ENCODE measurements at regions not wholly inside any gene's neighbourhood (a gene's known extent, or its start where the extent isn't known, plus 50 kb on each side); places are given as distances from the start of the nearest gene placed in this dataset.

- Mint-ChIP-seq H3K27me3 (ENCODE audit: low read depth) (no peaks in the 10 kb centered on the region), H3K36me3 (ENCODE audit: insufficient read depth in 2 of 2) (no peaks in the 10 kb centered on the region), H3K27ac (no peak overlapping the region), H3K9me3 (peaks cover 1 to 6% of the 10 kb centered on the region in 2 donors), H3K4me1 (ENCODE audit: low read depth) (no peaks in the 10 kb centered on the region), H3K4me3 (no peak overlapping the region)
- ATAC-seq (replicated peaks in 1 of 2) (no peak), DNase-seq (no peak)
Observed at GRCh38 chr7:41538810-41539724, 163.8 kb downstream of the INHBA start.

GRCh38 chr7:41536873-41537665 is 165.8 kb downstream of the INHBA start:
- no peaks in the 10 kb centered on the region for H3K27me3 Mint-ChIP-seq (ENCODE audit: low read depth)
- ATAC-seq (replicated peaks in 1 of 2): no peak

GRCh38 chr7:41536122-41536872 is 166.6 kb downstream of the INHBA start:
- peaks cover 1 to 4% of the 10 kb centered on the region in 2 donors for H3K9me3 Mint-ChIP-seq
- no peak overlapping the region for H3K4me3 Mint-ChIP-seq
- no peaks in the 10 kb centered on the region for H3K27me3 Mint-ChIP-seq (ENCODE audit: low read depth)
- H3K36me3 Mint-ChIP-seq (ENCODE audit: insufficient read depth in 2 of 2): no peaks in the 10 kb centered on the region
- no peaks in the 10 kb centered on the region for H3K4me1 Mint-ChIP-seq (ENCODE audit: low read depth)
- no peak overlapping the region for H3K27ac Mint-ChIP-seq
- no peak for DNase-seq
- no peak for ATAC-seq (replicated peaks in 1 of 2)

More at GRCh38 chr7:41536873-41537665, 165.8 kb downstream of the INHBA start:
- Mint-ChIP-seq H3K9me3 (peaks cover 1 to 4% of the 10 kb centered on the region in 2 donors), H3K27ac (no peak overlapping the region), H3K36me3 (ENCODE audit: insufficient read depth in 2 of 2) (no peaks in the 10 kb centered on the region), H3K4me3 (no peak overlapping the region), H3K4me1 (ENCODE audit: low read depth) (no peaks in the 10 kb centered on the region)
- DNase-seq: no peak

GRCh38 chr7:41529831-41530230 is 173.1 kb downstream of the INHBA start:
- DNase-seq (no peak), ATAC-seq (replicated peaks in 1 of 2) (no peak)
- Mint-ChIP-seq H3K27me3 (ENCODE audit: low read depth) (no peaks in the 10 kb centered on the region), H3K9me3 (peaks cover 1 to 4% of the 10 kb centered on the region in 2 donors), H3K4me1 (ENCODE audit: low read depth) (no peaks in the 10 kb centered on the region), H3K36me3 (ENCODE audit: insufficient read depth in 2 of 2) (no peaks in the 10 kb centered on the region), H3K27ac (no peak overlapping the region), H3K4me3 (no peak overlapping the region)

- H3K9me3 Mint-ChIP-seq: peaks cover 7 to 15% of the 10 kb centered on the region in 2 donors
- H3K27me3 Mint-ChIP-seq (ENCODE audit: low read depth): no peaks in the 10 kb centered on the region
- peaks cover 0 to 3% of the 10 kb centered on the region in 2 donors for H3K36me3 Mint-ChIP-seq (ENCODE audit: insufficient read depth in 2 of 2)
- no peak overlapping the region for H3K27ac Mint-ChIP-seq
- ATAC-seq (replicated peaks in 1 of 2) (no peak), DNase-seq (no peak)
- H3K4me3 Mint-ChIP-seq: no peak overlapping the region
- no peaks in the 10 kb centered on the region for H3K4me1 Mint-ChIP-seq (ENCODE audit: low read depth)
Observed at GRCh38 chr7:41524876-41525275, 178.0 kb downstream of the INHBA start.

GRCh38 chr7:41520445-41520844 is 182.4 kb downstream of the INHBA start:
- H3K27ac Mint-ChIP-seq: no peak overlapping the region
- DNase-seq (no peak), ATAC-seq (replicated peaks in 1 of 2) (no peak)
- no peaks in the 10 kb centered on the region for H3K4me1 Mint-ChIP-seq (ENCODE audit: low read depth)
- no peaks in the 10 kb centered on the region for H3K27me3 Mint-ChIP-seq (ENCODE audit: low read depth)
- H3K9me3 Mint-ChIP-seq: peaks cover 15 to 18% of the 10 kb centered on the region in 2 donors
- H3K36me3 Mint-ChIP-seq (ENCODE audit: insufficient read depth in 2 of 2): peaks cover 0 to 4% of the 10 kb centered on the region in 2 donors
- H3K4me3 Mint-ChIP-seq: no peak overlapping the region

- Mint-ChIP-seq H3K9me3 (peaks cover 8% of the 10 kb centered on the region in 2 donors), H3K27me3 (ENCODE audit: low read depth) (no peaks in the 10 kb centered on the region), H3K4me1 (ENCODE audit: low read depth) (no peaks in the 10 kb centered on the region), H3K36me3 (ENCODE audit: insufficient read depth in 2 of 2) (peaks cover 0 to 1% of the 10 kb centered on the region in 2 donors), H3K4me3 (no peak overlapping the region), H3K27ac (no peak overlapping the region)
- DNase-seq: no peak
- ATAC-seq (replicated peaks in 1 of 2): no peak
Observed at GRCh38 chr7:41517771-41518170, 185.1 kb downstream of the INHBA start.

- no peak for DNase-seq
- H3K4me3 Mint-ChIP-seq: no peak overlapping the region
Observed at GRCh38 chr7:41508755-41509154, 194.1 kb downstream of the INHBA start.

GRCh38 chr7:41507686-41508268 is 195.1 kb downstream of the INHBA start:
- H3K27me3 Mint-ChIP-seq (ENCODE audit: low read depth): no peaks in the 10 kb centered on the region
- H3K9me3 Mint-ChIP-seq: peaks cover 9% of the 10 kb centered on the region in 2 donors
- ATAC-seq (replicated peaks in 1 of 2) (no peak), DNase-seq (no peak)
- no peak overlapping the region for H3K27ac Mint-ChIP-seq
- no peaks in the 10 kb centered on the region for H3K36me3 Mint-ChIP-seq (ENCODE audit: insufficient read depth in 2 of 2)
- H3K4me1 Mint-ChIP-seq (ENCODE audit: low read depth): no peaks in the 10 kb centered on the region
- no peak overlapping the region for H3K4me3 Mint-ChIP-seq

More at GRCh38 chr7:41508755-41509154, 194.1 kb downstream of the INHBA start:
- Mint-ChIP-seq H3K36me3 (ENCODE audit: insufficient read depth in 2 of 2) (no peaks in the 10 kb centered on the region), H3K9me3 (peaks cover 9% of the 10 kb centered on the region in 2 donors), H3K27ac (no peak overlapping the region), H3K4me1 (ENCODE audit: low read depth) (no peaks in the 10 kb centered on the region), H3K27me3 (ENCODE audit: low read depth) (no peaks in the 10 kb centered on the region)
- ATAC-seq (replicated peaks in 1 of 2): no peak

- no peak overlapping the region for H3K4me3 Mint-ChIP-seq
- H3K9me3 Mint-ChIP-seq: peaks cover 10% of the 10 kb centered on the region in 2 donors
- H3K4me1 Mint-ChIP-seq (ENCODE audit: low read depth): no peaks in the 10 kb centered on the region
- ATAC-seq (replicated peaks in 1 of 2) (no peak), DNase-seq (no peak)
- no peak overlapping the region for H3K27ac Mint-ChIP-seq
- no peaks in the 10 kb centered on the region for H3K27me3 Mint-ChIP-seq (ENCODE audit: low read depth)
- H3K36me3 Mint-ChIP-seq (ENCODE audit: insufficient read depth in 2 of 2): no peaks in the 10 kb centered on the region
Observed at GRCh38 chr7:41504214-41504980, 198.5 kb downstream of the INHBA start.

GRCh38 chr7:41503438-41503837 is 199.5 kb downstream of the INHBA start:
- Mint-ChIP-seq H3K27me3 (ENCODE audit: low read depth) (no peaks in the 10 kb centered on the region), H3K9me3 (peaks cover 10% of the 10 kb centered on the region in 2 donors), H3K4me1 (ENCODE audit: low read depth) (no peaks in the 10 kb centered on the region), H3K4me3 (no peak overlapping the region), H3K36me3 (ENCODE audit: insufficient read depth in 2 of 2) (no peaks in the 10 kb centered on the region), H3K27ac (no peak overlapping the region)
- ATAC-seq (replicated peaks in 1 of 2): no peak
- DNase-seq: no peak

- H3K9me3 Mint-ChIP-seq: peaks cover 6 to 10% of the 10 kb centered on the region in 2 donors
- no peaks in the 10 kb centered on the region for H3K36me3 Mint-ChIP-seq (ENCODE audit: insufficient read depth in 2 of 2)
- H3K27me3 Mint-ChIP-seq (ENCODE audit: low read depth): no peaks in the 10 kb centered on the region
- no peaks in the 10 kb centered on the region for H3K4me1 Mint-ChIP-seq (ENCODE audit: low read depth)
- ATAC-seq (replicated peaks in 1 of 2) (no peak), DNase-seq (no peak)
- no peak overlapping the region for H3K27ac Mint-ChIP-seq
- H3K4me3 Mint-ChIP-seq: no peak overlapping the region
Observed at GRCh38 chr7:41501466-41501865, 201.4 kb downstream of the INHBA start.

Measured in activated T-cell treated with anti-CD3 and anti-CD28 coated beads, Interleukin-2, amount 50 U/mL, for 72 hours (primary cell).